Endothelial cell of umbilical vein (primary cell): ENCODE measurements at regions not wholly inside any gene's neighbourhood (a gene's known extent, or its start where the extent isn't known, plus 50 kb on each side); places are given as distances from the start of the nearest gene placed in this dataset.

Experiments used
- BruUV-seq: library from RNA; stranded (reverse); fragments of 400-500 nt; replicated peaks from 2 replicates; lab custom pipeline; 2021; lab: Mats Ljungman, UMichigan
- CTCF ChIA-PET: fragments of 300-600, 350-600 bp; sonication (Branson Sonifier 250); formaldehyde crosslinking; loops from one replicate; lab custom pipeline; 2021; ENCODE audit warnings: antibody characterized with exemption, inconsistent platforms; lab: Charles Lee
- POLR2A ChIA-PET: fragments of 300-600, 350-600 bp; sonication (Branson Sonifier 250); formaldehyde crosslinking; loops from one replicate; lab custom pipeline; 2021; ENCODE audit warnings: antibody characterized with exemption, inconsistent platforms; lab: Charles Lee
- DNase-seq: peaks from one replicate; pipeline ENCODE4 v3.0.0-alpha.2; 2011; ENCODE audit warnings: low read depth, low spot score
- FAIRE-seq: peaks from 2 replicates; lab custom pipeline; 2011; peaks lifted over from hg19 to GRCh38; lab: Jason Lieb, UNC
- H2AFZ ChIP-seq: 2 replicates; pipeline ENCODE4 v1.6.0; 2012; ENCODE audit warnings: low read depth, low read length, control low read depth, inconsistent platforms
- H3K27ac ChIP-seq: 2 replicates; pipeline ENCODE4 v1.5.1; 2011; ENCODE audit warnings: low read depth, mild to moderate bottlenecking, control low read depth, low read length, moderate library complexity; ENCODE audit not compliant: insufficient read depth
- H3K27me3 ChIP-seq, 2 experiments: 2 replicates each; pipeline versions ENCODE4 v1.6.0 to v1.6.1; 2011; ENCODE audit warnings: low read length in 2 of 2, mixed read lengths in 1 of 2; ENCODE audit not compliant: control insufficient read depth in 2 of 2, insufficient read depth in 2 of 2
- H3K36me3 ChIP-seq, 2 experiments: 2 replicates in 1 of 2; 3 replicates in 1 of 2; pipeline ENCODE4 v1.5.1; 2011; ENCODE audit warnings: low read length in 2 of 2, mild to moderate bottlenecking in 1 of 2, moderate library complexity in 1 of 2; ENCODE audit not compliant: control insufficient read depth in 2 of 2, insufficient read depth in 2 of 2; ENCODE audit errors: extremely low read depth in 1 of 2
- H3K4me1 ChIP-seq: 3 replicates; pipeline ENCODE4 v1.5.1; 2011; ENCODE audit warnings: mild to moderate bottlenecking, low read length; ENCODE audit not compliant: control insufficient read depth, insufficient read depth; ENCODE audit errors: extremely low read depth
- H3K4me2 ChIP-seq: 2 replicates; pipeline ENCODE4 v1.6.1; 2011; ENCODE audit warnings: low read length, control low read depth, mixed read lengths; ENCODE audit not compliant: insufficient read depth
- H3K4me3 ChIP-seq, 3 experiments: fragments of 200-600 bp in 1 of 3; sonication (generic), shearing (Covaris generic) in 1 of 3; replicated peaks in 1 of 3; 2 replicates each; pipeline ENCODE4 v1.5.1; 2011 to 2016; ENCODE audit warnings: control low read depth in 3 of 3, low read length in 3 of 3, mild to moderate bottlenecking in 2 of 3, inconsistent platforms in 1 of 3, low read depth in 1 of 3, moderate library complexity in 1 of 3; ENCODE audit not compliant: insufficient read depth in 1 of 3
- H3K79me2 ChIP-seq: 2 replicates; pipeline ENCODE4 v1.6.0; 2012; ENCODE audit warnings: low read length, inconsistent platforms; ENCODE audit not compliant: control insufficient read depth, insufficient read depth
- H3K9ac ChIP-seq: replicated peaks from 2 replicates; pipeline ENCODE3; 2011; ENCODE audit warnings: low read length, control low read depth; ENCODE audit not compliant: insufficient read depth; ENCODE audit errors: extremely low read depth
- H3K9me1 ChIP-seq: replicated peaks from 3 replicates; pipeline ENCODE4 v1.6.0; 2011; ENCODE audit warnings: mild to moderate bottlenecking, low read length; ENCODE audit not compliant: control insufficient read depth, insufficient read depth; ENCODE audit errors: extremely low read depth
- H3K9me3 ChIP-seq: replicated peaks from 2 replicates; pipeline ENCODE4 v1.5.1; 2012; ENCODE audit warnings: low read length, inconsistent platforms; ENCODE audit not compliant: control insufficient read depth, insufficient read depth
- H4K20me1 ChIP-seq: replicated peaks from 2 replicates; pipeline ENCODE3; 2011; ENCODE audit warnings: mild to moderate bottlenecking, low read length; ENCODE audit not compliant: control insufficient read depth, insufficient read depth; ENCODE audit errors: extremely low read depth
- EZH2 ChIP-seq: IDR thresholded peaks from 2 replicates; pipeline ENCODE4 v1.6.1; 2012; ENCODE audit warnings: borderline replicate concordance, low read depth, mild to moderate bottlenecking, moderate library complexity, low read length, inconsistent platforms; ENCODE audit not compliant: severe bottlenecking
- FOS ChIP-seq: IDR thresholded peaks from 2 replicates; pipeline ENCODE4 v1.6.1; 2011; ENCODE audit warnings: mild to moderate bottlenecking, low read length, moderate library complexity, borderline replicate concordance; ENCODE audit not compliant: insufficient read depth
- GATA2 ChIP-seq: IDR thresholded peaks from 2 replicates; pipeline ENCODE4 v1.7.0; 2011; ENCODE audit warnings: low read depth, mild to moderate bottlenecking, moderate library complexity, mixed read lengths, low read length; ENCODE audit not compliant: insufficient read length, insufficient read depth
- JUN ChIP-seq: IDR thresholded peaks from 2 replicates; pipeline ENCODE4 v1.6.1; 2011; ENCODE audit warnings: borderline replicate concordance, low read depth; ENCODE audit not compliant: insufficient read length, insufficient read depth
- MYC ChIP-seq: IDR thresholded peaks from one replicate; pipeline ENCODE4 v1.6.1; 2011; ENCODE audit warnings: mild to moderate bottlenecking, low read depth, low read length
- POLR2A ChIP-seq: IDR thresholded peaks from 2 replicates; pipeline ENCODE4 v1.6.1; 2012; ENCODE audit warnings: low read depth, mild to moderate bottlenecking, control low read depth, low read length
- POLR2AphosphoS5 ChIP-seq: IDR thresholded peaks from 2 replicates; pipeline ENCODE4 v1.6.1; 2012; ENCODE audit warnings: low read depth, mild to moderate bottlenecking, control low read depth, low read length, moderate library complexity; ENCODE audit not compliant: insufficient read depth
- dilution Hi-C: fragments of 300-500 bp; cut with MboI; formaldehyde crosslinking; loops from one replicate; pipeline ENCODE4 v1.15.0; 2019; ENCODE audit warnings: low sequenced_read_pairs; ENCODE audit not compliant: extremely low pct_ligation_motif_present
- intact Hi-C: fragments of 100-400 bp; cut with micrococcal nuclease; formaldehyde crosslinking; loops from one replicate; pipeline ENCODE4 v1.10.0; 2022
- TF ChIP-seq, protein P1 (sequence below), 2 donors: IDR thresholded peaks; 1 replicate in 1 of 2; 2 replicates in 1 of 2; pipeline ENCODE4 v1.5.1; 2011; ENCODE audit warnings: low read length in 2 of 2, mild to moderate bottlenecking in 2 of 2, moderate library complexity in 2 of 2, control low read depth in 1 of 2, inconsistent platforms in 1 of 2, low read depth in 1 of 2; ENCODE audit not compliant: insufficient read depth in 1 of 2; ENCODE audit errors: extremely low read depth in 1 of 2
- TF ChIP-seq, protein P2 (sequence below): IDR thresholded peaks from 2 replicates; pipeline ENCODE4 v1.6.1; 2011; ENCODE audit not compliant: insufficient read depth, insufficient read length

DNA sequence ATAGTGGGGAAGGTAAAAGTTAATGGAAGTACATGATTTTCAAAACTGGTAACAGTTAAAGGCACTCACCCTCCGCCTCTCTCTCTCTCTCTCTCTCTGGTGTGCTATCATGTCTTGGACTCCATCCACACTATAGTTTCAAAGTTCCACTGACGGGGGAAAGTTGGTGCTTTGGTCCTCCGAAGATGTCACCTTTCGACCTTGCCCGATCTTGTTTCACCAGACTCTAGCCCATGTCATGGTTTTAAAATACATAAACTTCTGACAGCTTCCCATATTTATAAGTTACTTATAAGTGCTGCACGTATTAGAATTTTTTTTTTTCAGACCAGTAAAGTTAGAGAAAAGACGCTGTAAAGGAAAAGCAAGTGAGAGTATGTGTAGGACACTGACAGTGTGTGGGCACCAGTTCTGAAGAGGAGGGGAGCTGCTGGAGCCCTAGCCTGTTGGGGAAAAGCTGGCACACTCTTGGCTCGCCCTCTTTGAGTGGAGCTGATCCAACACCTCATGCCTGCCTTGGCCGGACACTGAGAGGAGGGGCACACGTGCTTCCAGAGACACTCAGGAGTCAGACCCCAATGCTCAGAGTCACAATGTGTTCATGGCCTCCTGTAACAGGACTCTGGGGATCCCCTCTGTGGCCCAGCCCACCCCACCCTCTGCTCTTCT, 200.5 kb upstream of the TPM1 start:
- TF ChIP-seq MYC (no peak), GATA2 (no peak), FOS (no peak), JUN (no peak), POLR2AphosphoS5 (no peak), EZH2 (no peak), POLR2A (no peak)
- TF ChIP-seq, protein P1, sequence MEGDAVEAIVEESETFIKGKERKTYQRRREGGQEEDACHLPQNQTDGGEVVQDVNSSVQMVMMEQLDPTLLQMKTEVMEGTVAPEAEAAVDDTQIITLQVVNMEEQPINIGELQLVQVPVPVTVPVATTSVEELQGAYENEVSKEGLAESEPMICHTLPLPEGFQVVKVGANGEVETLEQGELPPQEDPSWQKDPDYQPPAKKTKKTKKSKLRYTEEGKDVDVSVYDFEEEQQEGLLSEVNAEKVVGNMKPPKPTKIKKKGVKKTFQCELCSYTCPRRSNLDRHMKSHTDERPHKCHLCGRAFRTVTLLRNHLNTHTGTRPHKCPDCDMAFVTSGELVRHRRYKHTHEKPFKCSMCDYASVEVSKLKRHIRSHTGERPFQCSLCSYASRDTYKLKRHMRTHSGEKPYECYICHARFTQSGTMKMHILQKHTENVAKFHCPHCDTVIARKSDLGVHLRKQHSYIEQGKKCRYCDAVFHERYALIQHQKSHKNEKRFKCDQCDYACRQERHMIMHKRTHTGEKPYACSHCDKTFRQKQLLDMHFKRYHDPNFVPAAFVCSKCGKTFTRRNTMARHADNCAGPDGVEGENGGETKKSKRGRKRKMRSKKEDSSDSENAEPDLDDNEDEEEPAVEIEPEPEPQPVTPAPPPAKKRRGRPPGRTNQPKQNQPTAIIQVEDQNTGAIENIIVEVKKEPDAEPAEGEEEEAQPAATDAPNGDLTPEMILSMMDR (IDR thresholded peaks at IDR 0.05; ENCODE audit: extremely low read depth in 1 of 2, insufficient read depth in 1 of 2, low read depth in 1 of 2, low read length in 2 of 2) = no peak
- TF ChIP-seq, protein P2, sequence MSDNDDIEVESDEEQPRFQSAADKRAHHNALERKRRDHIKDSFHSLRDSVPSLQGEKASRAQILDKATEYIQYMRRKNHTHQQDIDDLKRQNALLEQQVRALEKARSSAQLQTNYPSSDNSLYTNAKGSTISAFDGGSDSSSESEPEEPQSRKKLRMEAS = no peak
- no peak overlapping the region for H3K4me2 ChIP-seq
- BruUV-seq = no TSS peak
- H3K9ac ChIP-seq = no peak overlapping the region
- intact Hi-C loops = no loop called here
- CTCF ChIA-PET = interaction anchor here (1.3 kb wide), 1 partner anchor 60 kb away, joined by 3 read pairs; no protein-coding TSS in a partner anchor
- H3K27ac ChIP-seq = no peak overlapping the region
- H3K4me1 ChIP-seq = peaks cover 17% of the 10 kb centered on the region
- DNase-seq (no peak), FAIRE-seq (no peak)
- no peaks in the 10 kb centered on the region for H3K9me3 ChIP-seq
- H3K27me3 ChIP-seq = no peaks in the 10 kb centered on the region
- no peaks in the 10 kb centered on the region for H3K9me1 ChIP-seq
- H3K79me2 ChIP-seq = no peaks in the 10 kb centered on the region
- no peaks in the 10 kb centered on the region for H3K36me3 ChIP-seq
- POLR2A ChIA-PET = no interaction called here
- no peak overlapping the region for H2AFZ ChIP-seq
- H4K20me1 ChIP-seq = no peaks in the 10 kb centered on the region
- H3K4me3 ChIP-seq = no peak overlapping the region
- dilution Hi-C loops = no loop called here
